ENCODE measurements at regions not wholly inside any gene's neighbourhood (a gene's known extent, or its start where the extent isn't known, plus 50 kb on each side); places are given as distances from the start of the nearest gene placed in this dataset.
"Not testable (repeated sequence)": the region's sequence is repeated elsewhere in the genome, so short reads cannot be mapped to it uniquely, and the experiment has no call there.

GRCh38 chr3:166522017-166522416 lies 684.8 kb upstream of the BCHE start:
- no peak for DNase-seq (ENCODE audit: low spot score)

GRCh38 chr3:166519443-166519842 lies 682.2 kb upstream of the BCHE start:
- DNase-seq (ENCODE audit: low spot score), result no peak

- no peak for DNase-seq (ENCODE audit: low spot score)
Measured at GRCh38 chr3:166518040-166518439, 680.8 kb upstream of the BCHE start.

GRCh38 chr3:166510382-166510781 lies 673.2 kb upstream of the BCHE start:
- DNase-seq (ENCODE audit: low spot score), result no peak

- DNase-seq (ENCODE audit: low spot score), result not testable (repeated sequence)
Measured at GRCh38 chr3:166500420-166500819, 663.2 kb upstream of the BCHE start.

- no peak for DNase-seq (ENCODE audit: low spot score)
Measured at GRCh38 chr3:166499636-166500035, 662.4 kb upstream of the BCHE start.

GRCh38 chr3:166498446-166498845 lies 661.2 kb upstream of the BCHE start:
- no peak for DNase-seq (ENCODE audit: low spot score)

- DNase-seq (ENCODE audit: low spot score), result no peak
Measured at GRCh38 chr3:166489826-166490225, 652.6 kb upstream of the BCHE start.

- no peak for DNase-seq (ENCODE audit: low spot score)
Measured at GRCh38 chr3:166488977-166489672, 651.9 kb upstream of the BCHE start.

- DNase-seq (ENCODE audit: low spot score), result no peak
Measured at GRCh38 chr3:166484470-166484869, 647.2 kb upstream of the BCHE start.

GRCh38 chr3:166481340-166481739 lies 644.1 kb upstream of the BCHE start:
- DNase-seq (ENCODE audit: low spot score), result no peak

GRCh38 chr3:166478356-166478755 lies 641.1 kb upstream of the BCHE start:
- no peak for DNase-seq (ENCODE audit: low spot score)

GRCh38 chr3:166473501-166473900 lies 636.3 kb upstream of the BCHE start:
- DNase-seq (ENCODE audit: low spot score), result no peak

- no peak for DNase-seq (ENCODE audit: low spot score)
Measured at GRCh38 chr3:166472015-166472414, 634.8 kb upstream of the BCHE start.

- DNase-seq (ENCODE audit: low spot score), result no peak
Measured at GRCh38 chr3:166471074-166471767, 634.0 kb upstream of the BCHE start.

GRCh38 chr3:166462891-166463470 lies 625.8 kb upstream of the BCHE start:
- no peak for DNase-seq (ENCODE audit: low spot score)

GRCh38 chr3:166461626-166462025 lies 624.4 kb upstream of the BCHE start:
- no peak for DNase-seq (ENCODE audit: low spot score)

- no peak for DNase-seq (ENCODE audit: low spot score)
Measured at GRCh38 chr3:166457382-166457781, 620.2 kb upstream of the BCHE start.

- DNase-seq (ENCODE audit: low spot score), result no peak
Measured at GRCh38 chr3:166456286-166456685, 619.1 kb upstream of the BCHE start.

GRCh38 chr3:166455744-166456143 lies 618.5 kb upstream of the BCHE start:
- DNase-seq (ENCODE audit: low spot score), result no peak

GRCh38 chr3:166453478-166453877 lies 616.3 kb upstream of the BCHE start:
- DNase-seq (ENCODE audit: low spot score), result no peak

- DNase-seq (ENCODE audit: low spot score), result no peak
Measured at GRCh38 chr3:166451997-166452396, 614.8 kb upstream of the BCHE start.

GRCh38 chr3:166447513-166447912 lies 610.3 kb upstream of the BCHE start:
- DNase-seq (ENCODE audit: low spot score), result no peak
